ENCODE measurements at regions not wholly inside any gene's neighbourhood (a gene's known extent, or its start where the extent isn't known, plus 50 kb on each side); places are given as distances from the start of the nearest gene placed in this dataset.

DNA sequence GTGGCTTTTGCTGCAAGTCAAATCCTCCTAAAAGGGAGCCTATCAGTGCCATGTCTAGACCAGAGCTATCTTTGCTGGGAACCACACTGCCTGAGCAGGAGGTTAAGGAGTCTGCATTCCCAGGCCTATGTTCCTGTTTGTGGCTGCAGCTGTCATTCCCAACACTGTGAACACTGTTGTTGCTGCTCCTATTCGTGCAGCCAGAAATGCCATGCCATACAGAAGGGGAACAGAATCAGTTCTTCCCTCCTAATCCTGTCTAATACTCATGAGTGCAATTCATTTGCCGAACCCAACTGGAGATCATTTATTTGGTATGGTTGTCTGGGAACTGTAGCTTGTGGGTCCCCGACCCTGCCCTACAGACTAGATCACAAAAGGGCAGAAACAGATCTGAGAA, 406.5 kb upstream of the GJE1 start:
- Mint-ChIP-seq H3K36me3 (no peaks in the 10 kb centered on the region), H3K4me1 (no peaks in the 10 kb centered on the region), H3K9me3 (peaks cover 2% of the 10 kb centered on the region), H3K27ac (no peak overlapping the region), H3K4me3 (no peak overlapping the region)
- no peak for DNase-seq (ENCODE audit: low spot score in 2 of 2)
- ATAC-seq, result no peak

DNA sequence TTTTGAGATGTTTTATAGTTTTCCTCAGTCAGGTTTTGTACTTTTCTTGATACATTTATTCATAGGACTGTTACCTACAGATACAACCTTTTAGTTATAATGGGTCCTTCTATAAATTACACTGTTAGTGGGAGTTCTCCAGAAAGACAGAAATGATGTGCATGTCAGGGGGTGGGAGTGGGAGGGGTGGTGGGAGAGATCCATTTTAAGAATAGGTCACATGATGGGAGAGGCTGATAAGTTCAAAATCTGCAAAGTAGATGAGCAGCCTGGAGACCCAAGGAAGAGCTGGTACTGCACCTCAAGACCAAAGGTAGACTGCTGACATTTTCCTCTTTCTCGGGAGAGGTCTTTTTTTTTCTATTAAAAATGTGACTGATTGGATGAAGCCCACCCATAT, 408.0 kb upstream of the GJE1 start:
- Mint-ChIP-seq H3K4me1 (no peaks in the 10 kb centered on the region), H3K4me3 (no peak overlapping the region), H3K36me3 (no peaks in the 10 kb centered on the region), H3K27ac (no peak overlapping the region), H3K9me3 (peaks cover under 1% of the 10 kb centered on the region)
- DNase-seq (ENCODE audit: low spot score in 2 of 2) (no peak), ATAC-seq (no peak)

DNA sequence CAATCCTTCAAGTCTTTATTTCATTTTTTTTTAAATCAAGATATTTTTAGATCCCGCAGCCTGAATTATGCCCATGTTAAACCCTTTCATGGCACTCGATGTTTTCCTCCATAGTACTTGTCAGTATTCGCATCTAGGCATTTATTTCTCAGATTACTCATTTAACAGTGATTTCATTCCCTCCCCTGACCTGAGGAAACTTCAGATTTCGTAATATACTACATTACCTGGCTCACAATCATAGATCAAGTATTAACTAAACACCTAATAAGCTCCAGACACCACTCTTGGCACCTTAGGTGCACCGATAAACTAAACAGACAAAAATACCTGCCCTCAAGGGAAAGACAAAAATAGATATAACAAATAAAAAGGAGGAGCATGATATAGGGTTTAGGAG, 413.2 kb upstream of the GJE1 start:
- Mint-ChIP-seq H3K9me3 (no peaks in the 10 kb centered on the region), H3K27ac (no peak overlapping the region), H3K4me1 (no peaks in the 10 kb centered on the region), H3K4me3 (no peak overlapping the region), H3K36me3 (no peaks in the 10 kb centered on the region)
- no peak for DNase-seq (ENCODE audit: low spot score in 2 of 2)
- ATAC-seq, result no peak

DNA sequence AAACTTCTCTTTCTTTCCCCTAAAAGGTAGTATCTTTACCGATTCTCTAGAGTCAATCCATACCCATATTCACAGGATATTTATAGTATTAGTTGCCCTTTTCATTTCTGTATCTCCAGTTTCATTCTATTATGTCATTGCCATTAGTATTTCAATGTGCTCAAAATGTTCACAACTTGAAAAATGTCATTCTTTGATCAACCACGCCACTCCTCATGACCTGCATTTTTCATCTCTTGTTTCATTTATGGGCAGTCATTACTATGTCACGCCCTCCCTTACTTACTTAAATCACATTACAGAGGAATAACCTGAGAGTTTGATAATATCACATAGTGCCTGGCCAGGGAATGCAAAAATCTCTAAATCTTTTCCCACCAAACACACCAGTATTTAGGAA, 427.3 kb upstream of the GJE1 start:
- Mint-ChIP-seq H3K4me3 (no peak overlapping the region), H3K4me1 (no peaks in the 10 kb centered on the region), H3K36me3 (no peaks in the 10 kb centered on the region), H3K9me3 (no peaks in the 10 kb centered on the region), H3K27ac (no peak overlapping the region)
- DNase-seq (ENCODE audit: low spot score in 2 of 2), result no peak
- ATAC-seq, result no peak

DNA sequence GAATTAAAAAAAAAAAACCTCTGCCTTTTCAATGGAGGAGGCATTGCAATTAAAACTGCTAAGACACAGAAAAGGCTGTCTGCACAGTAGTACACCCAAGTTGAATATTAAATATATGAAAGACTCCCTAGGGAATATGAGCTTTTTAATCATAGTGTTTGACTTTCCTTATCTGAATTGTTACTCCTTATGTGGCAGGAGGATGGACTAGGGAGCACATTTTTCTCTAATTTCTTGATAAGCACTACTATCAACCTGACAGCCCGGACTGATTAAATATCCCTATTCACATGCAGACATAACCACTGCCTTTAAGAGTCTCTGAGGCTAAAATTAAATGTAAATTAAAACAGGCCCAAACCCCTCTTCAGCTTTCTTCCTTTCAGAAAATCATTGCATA, 428.6 kb upstream of the GJE1 start:
- Mint-ChIP-seq H3K36me3 (no peaks in the 10 kb centered on the region), H3K9me3 (no peaks in the 10 kb centered on the region), H3K27ac (no peak overlapping the region), H3K4me3 (no peak overlapping the region), H3K4me1 (no peaks in the 10 kb centered on the region)
- no peak for ATAC-seq
- no peak for DNase-seq (ENCODE audit: low spot score in 2 of 2)

DNA sequence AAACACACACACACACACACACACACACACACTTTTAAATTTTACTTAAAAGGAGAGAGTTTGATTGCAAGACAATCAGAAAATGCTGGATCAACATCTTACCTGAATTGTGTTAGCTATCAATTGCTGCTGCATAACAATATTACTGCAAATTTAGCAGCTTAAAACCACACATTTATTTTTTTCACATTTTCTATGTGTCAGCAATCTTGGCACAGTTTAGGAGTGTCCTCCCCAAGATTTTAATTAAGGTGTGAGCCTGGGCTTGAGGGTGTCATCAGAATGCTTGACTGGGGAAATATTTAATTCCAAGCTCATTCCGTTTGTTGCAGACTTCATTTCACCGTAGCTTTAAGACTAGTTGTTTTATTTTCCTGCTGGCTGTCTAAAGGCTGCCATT, 431.0 kb upstream of the GJE1 start:
- ATAC-seq (no peak), DNase-seq (ENCODE audit: low spot score in 2 of 2) (no peak)
- Mint-ChIP-seq H3K36me3 (no peaks in the 10 kb centered on the region), H3K4me1 (no peaks in the 10 kb centered on the region), H3K27ac (no peak overlapping the region), H3K4me3 (no peak overlapping the region), H3K9me3 (no peaks in the 10 kb centered on the region)

DNA sequence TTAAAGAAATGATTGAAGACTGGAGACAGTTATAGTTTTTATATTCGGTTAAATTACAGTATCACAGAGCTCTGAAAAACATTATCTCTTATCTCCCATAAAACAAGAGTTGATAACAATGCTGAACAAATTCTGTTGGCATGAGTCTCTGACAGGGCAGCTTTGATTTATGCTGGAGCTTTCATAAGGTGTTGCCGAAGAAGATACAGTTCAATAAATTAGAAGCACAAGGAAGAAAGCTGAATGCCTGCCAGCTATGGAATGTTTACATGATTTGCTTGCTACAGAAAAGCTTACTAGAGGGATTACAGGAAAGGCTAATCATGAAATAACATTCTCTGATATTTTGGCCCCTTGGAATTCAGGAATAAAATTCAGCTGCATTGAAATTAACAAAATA, 431.9 kb upstream of the GJE1 start:
- H3K36me3 Mint-ChIP-seq, result no peaks in the 10 kb centered on the region
- no peaks in the 10 kb centered on the region for H3K9me3 Mint-ChIP-seq
- no peaks in the 10 kb centered on the region for H3K4me1 Mint-ChIP-seq
- no peak for ATAC-seq
- no peak overlapping the region for H3K4me3 Mint-ChIP-seq
- no peak for DNase-seq (ENCODE audit: low spot score in 2 of 2)
- no peak overlapping the region for H3K27ac Mint-ChIP-seq

DNA sequence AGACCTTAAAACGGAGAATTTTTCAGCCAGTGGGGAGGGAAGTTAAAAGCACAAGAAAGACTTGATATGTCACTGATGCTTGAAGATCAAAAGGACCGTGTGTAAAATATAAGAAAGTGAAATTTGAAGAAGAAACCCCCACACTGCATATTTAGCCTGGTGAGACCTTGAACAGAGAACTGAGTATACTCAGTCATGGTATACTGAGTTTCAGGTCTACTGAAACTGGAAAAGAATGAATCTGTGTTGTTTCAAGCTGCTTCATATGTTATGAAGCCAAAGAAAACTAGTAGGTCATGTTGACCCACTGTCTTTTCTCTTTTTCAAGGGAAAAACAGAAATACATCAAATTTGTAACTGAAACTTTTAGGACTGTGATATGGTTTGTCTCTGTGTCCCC, 443.8 kb upstream of the GJE1 start:
- no peaks in the 10 kb centered on the region for H3K36me3 Mint-ChIP-seq
- no peaks in the 10 kb centered on the region for H3K4me1 Mint-ChIP-seq
- DNase-seq (ENCODE audit: low spot score in 2 of 2) (no peak), ATAC-seq (no peak)
- no peak overlapping the region for H3K4me3 Mint-ChIP-seq
- no peaks in the 10 kb centered on the region for H3K9me3 Mint-ChIP-seq
- no peak overlapping the region for H3K27ac Mint-ChIP-seq

DNA sequence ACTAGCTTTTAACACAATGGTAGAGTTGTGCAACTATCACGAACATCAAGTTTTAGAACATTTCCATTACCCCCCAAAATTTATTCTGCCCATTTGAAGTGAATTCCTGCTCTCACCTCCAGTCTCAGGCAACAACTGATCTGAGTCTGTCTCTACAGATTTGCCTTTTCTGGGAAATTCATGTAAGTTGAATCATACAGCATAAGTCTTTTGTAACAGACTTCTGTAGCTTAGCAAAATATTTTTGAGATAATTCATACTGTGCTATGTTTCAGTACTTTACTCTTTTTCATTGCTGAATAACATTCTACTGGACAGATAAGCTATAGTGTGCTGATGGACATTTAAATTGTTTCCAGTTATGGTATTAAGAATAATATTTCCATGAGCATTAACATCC, 447.3 kb upstream of the GJE1 start:
- DNase-seq (ENCODE audit: low spot score in 2 of 2), result no peak
- no peak overlapping the region for H3K4me3 Mint-ChIP-seq
- H3K36me3 Mint-ChIP-seq, result no peaks in the 10 kb centered on the region
- no peaks in the 10 kb centered on the region for H3K4me1 Mint-ChIP-seq
- no peak overlapping the region for H3K27ac Mint-ChIP-seq
- no peaks in the 10 kb centered on the region for H3K9me3 Mint-ChIP-seq
- no peak for ATAC-seq

DNA sequence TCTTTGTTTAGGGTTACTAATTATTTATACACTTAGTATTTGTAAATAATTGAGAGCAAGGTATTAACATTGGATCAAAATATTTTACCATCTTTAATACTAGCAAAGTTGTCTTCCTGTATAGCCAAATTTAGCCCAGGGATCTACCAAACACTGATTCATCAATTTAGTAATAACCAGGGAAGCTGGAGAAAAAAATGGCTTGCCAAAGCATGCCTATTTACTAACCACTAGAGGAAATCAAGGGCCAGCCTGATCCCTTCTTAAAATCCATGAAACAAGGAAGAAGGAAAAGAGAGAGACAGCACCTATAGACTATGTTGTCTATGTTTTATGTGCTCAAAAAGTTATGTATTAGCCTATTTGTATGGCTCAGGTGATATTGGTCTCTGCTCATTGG, 450.3 kb upstream of the GJE1 start:
- ATAC-seq (no peak), DNase-seq (ENCODE audit: low spot score in 2 of 2) (no peak)
- H3K9me3 Mint-ChIP-seq, result no peaks in the 10 kb centered on the region
- H3K36me3 Mint-ChIP-seq, result no peaks in the 10 kb centered on the region
- no peak overlapping the region for H3K4me3 Mint-ChIP-seq
- no peaks in the 10 kb centered on the region for H3K4me1 Mint-ChIP-seq
- H3K27ac Mint-ChIP-seq, result no peak overlapping the region

DNA sequence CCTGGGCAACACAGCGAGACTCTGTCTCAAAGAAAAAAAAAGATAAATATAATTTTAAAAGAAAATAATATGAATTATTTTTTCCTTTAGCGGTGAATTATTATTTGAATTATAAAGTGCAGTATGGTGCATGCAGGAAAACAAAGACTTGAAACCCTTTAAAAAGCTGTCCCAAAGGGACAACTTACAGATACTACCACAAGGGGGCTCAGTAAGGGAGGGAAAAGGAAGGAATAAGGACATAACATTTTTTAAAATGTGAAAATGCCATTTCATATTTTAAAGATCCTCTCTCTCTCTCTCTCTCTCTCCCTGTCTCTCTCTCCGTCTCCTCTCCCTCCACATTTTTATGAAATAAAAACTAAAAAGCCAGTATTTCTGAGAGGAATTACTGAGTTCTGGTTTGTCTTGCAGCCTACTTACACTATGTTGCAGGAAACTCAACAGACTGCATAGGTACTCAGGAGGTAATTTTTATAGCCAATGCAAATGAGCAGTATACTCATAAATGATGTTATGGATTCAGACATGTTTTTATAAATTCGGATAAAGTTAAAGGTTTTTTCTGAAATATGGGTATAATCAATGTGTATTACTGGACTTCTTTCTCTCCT, 455.0 kb upstream of the GJE1 start:
- Mint-ChIP-seq H3K9me3 (no peaks in the 10 kb centered on the region), H3K36me3 (no peaks in the 10 kb centered on the region), H3K4me3 (no peak overlapping the region), H3K27ac (no peak overlapping the region), H3K4me1 (no peaks in the 10 kb centered on the region)
- DNase-seq (ENCODE audit: low spot score in 2 of 2), result no peak
- no peak for ATAC-seq

DNA sequence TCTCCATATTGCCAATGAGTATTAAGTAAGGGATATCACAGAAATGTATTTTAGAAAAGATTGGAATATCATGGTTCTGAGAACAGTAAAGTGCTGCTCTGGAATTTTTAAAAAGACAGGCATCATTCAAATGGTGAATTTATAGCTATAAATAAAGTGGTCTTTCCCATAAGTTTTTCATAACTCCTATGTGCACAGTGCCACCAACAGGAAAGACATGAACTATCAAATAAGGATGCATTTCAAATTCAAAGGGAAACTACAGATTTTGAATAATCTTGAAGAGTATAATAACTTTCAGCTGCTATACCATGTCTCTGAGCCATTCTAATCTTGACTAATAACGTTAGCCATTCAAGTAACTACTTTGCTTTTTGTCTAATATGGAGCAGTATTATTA, 456.8 kb upstream of the GJE1 start:
- Mint-ChIP-seq H3K9me3 (no peaks in the 10 kb centered on the region), H3K4me1 (no peaks in the 10 kb centered on the region), H3K27ac (no peak overlapping the region), H3K4me3 (no peak overlapping the region), H3K36me3 (no peaks in the 10 kb centered on the region)
- ATAC-seq, result no peak
- DNase-seq (ENCODE audit: low spot score in 2 of 2), result no peak

DNA sequence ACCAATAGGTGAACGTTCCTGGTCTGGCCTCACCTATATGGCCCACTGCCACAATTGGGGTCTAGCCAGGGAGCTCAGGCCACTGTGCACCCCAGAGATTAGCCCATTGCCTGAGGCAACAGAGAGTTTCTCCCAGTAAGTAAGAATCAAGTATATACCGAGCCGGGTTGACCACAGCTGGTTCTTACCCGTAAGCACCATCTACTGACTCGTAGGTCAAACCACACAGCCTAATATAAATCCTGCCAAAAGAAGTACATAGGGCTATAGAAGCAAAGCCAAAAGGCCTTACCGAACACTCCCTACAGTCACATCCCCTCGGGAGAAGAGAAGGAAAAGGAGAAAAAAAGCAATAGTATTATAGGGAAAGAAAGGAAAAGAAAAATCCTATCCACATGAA, 463.6 kb upstream of the GJE1 start:
- DNase-seq (ENCODE audit: low spot score in 2 of 2), result no peak
- no peak for ATAC-seq
- Mint-ChIP-seq H3K9me3 (no peaks in the 10 kb centered on the region), H3K27ac (no peak overlapping the region), H3K4me3 (no peak overlapping the region), H3K4me1 (no peaks in the 10 kb centered on the region), H3K36me3 (no peaks in the 10 kb centered on the region)

DNA sequence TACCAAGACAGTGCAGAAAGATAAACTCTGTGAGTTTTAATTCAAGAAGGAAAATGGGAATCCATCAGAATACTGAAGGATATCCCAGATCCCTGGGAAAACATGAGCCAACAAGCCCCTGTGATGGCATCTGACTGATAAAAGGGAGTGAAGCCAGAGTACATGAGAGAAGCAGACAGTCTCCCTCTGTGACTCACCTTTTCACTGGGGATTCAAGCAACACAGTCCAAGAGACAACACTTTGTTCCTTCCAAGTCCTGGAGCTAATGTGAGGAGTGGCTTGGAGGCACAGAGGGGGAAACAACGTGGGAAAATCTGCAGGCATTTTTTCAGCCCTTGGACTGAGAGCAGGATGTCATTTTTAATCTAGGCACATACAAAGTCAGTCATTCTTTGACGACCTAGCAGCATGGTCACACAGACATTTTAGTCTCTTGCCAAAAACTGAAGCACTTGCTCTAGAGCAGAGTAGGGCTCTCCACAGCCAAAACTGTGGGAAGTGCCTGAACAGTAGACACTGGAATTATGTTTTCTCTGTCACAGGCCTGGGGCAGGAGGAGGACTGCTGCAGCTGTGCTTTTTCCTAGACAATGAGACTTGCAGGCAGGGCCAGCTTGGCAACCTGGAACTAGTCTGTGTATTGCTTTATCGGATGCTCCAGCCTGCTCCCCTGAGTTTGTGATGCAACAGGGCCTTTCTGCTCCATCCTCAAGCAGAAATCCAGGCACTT, 465.0 kb upstream of the GJE1 start:
- no peaks in the 10 kb centered on the region for H3K9me3 Mint-ChIP-seq
- DNase-seq (ENCODE audit: low spot score in 2 of 2) (no peak), ATAC-seq (no peak)
- no peak overlapping the region for H3K27ac Mint-ChIP-seq
- H3K4me3 Mint-ChIP-seq, result no peak overlapping the region
- H3K36me3 Mint-ChIP-seq, result no peaks in the 10 kb centered on the region
- no peaks in the 10 kb centered on the region for H3K4me1 Mint-ChIP-seq

DNA sequence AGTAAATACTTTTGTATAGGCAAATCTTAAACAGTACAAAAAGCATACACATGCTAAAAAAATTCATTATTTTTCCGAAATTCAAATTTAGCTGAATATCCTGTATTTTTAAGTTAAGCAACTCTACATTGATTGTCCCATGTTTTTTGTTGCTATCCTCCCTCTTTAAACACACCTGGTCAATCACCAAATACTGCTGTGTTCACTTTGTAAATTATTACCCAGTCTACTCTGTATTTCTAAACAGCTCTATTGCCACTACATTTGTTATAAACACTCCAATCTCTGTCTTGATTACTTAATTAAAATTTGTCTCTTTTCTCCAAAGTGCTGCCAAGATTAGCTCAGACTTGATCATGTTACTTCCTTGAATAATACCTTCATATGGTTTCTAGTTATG, 466.5 kb upstream of the GJE1 start:
- Mint-ChIP-seq H3K4me1 (no peaks in the 10 kb centered on the region), H3K4me3 (no peak overlapping the region), H3K27ac (no peak overlapping the region), H3K36me3 (no peaks in the 10 kb centered on the region), H3K9me3 (no peaks in the 10 kb centered on the region)
- no peak for DNase-seq (ENCODE audit: low spot score in 2 of 2)
- no peak for ATAC-seq

DNA sequence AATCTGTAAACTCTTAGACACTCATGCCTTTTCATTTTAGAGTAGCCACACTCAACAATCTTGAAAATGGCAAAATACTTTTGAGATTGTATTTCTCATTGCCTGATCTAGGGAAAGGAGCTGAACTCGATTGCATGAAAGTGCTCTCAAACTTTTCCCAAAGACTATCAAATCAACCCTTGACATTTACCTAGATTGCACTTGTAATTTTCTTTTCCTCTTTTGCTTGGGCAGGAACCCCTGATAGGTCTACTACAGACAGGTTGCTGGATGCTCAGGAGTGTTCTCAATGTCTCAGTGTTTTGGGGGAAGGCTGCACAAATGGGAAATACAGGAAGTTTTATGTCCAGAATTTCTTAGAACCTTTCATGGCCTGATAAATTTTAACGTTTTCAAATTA, 468.0 kb upstream of the GJE1 start:
- Mint-ChIP-seq H3K4me3 (no peak overlapping the region), H3K36me3 (no peaks in the 10 kb centered on the region), H3K4me1 (no peaks in the 10 kb centered on the region), H3K9me3 (no peaks in the 10 kb centered on the region), H3K27ac (no peak overlapping the region)
- no peak for DNase-seq (ENCODE audit: low spot score in 2 of 2)
- ATAC-seq, result no peak

DNA sequence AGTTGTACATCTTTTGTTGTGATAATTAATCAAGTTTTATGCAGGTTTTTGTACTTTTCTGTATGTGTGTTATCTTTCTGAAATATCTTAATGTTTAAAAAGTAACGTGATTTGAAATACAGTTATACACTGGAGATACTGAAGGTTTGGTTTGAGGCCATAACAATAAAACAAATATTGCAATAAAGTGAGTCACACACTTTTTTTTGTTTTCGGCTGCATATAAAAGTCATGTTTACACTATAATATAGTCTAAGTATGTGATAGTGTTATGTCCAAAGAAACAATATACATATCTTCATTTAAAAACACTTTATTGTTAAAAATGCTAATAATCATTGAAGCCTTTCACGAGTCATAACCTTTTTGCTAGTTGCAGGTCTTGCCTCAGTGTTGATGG, 473.1 kb upstream of the GJE1 start:
- DNase-seq (ENCODE audit: low spot score in 2 of 2) (no peak), ATAC-seq (no peak)
- Mint-ChIP-seq H3K27ac (no peak overlapping the region), H3K4me3 (no peak overlapping the region), H3K9me3 (no peaks in the 10 kb centered on the region), H3K36me3 (no peaks in the 10 kb centered on the region), H3K4me1 (no peaks in the 10 kb centered on the region)
